ENCODE measurements at regions not wholly inside any gene's neighbourhood (a gene's known extent, or its start where the extent isn't known, plus 50 kb on each side); places are given as distances from the start of the nearest gene placed in this dataset.

DNA sequence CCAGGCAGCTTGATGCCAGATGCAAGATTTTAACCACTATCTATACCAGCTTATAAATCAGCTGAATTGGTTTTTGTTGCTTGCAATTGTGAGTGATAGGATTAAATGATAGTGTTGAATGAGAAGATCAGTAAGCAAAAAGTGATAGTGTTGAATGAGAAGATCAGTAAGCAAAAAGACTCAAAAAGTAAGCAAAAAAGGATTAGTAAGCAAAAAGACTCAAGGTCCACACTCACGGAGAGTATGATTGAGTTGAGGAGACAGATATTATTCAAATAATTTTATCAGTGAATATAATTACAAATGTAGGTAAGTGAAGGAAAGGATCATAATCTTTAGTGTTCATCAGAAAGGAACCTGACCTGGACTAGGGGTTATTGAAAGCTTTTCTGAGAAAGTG, 58.0 kb upstream of the ARRDC3 start:
- no peak for DNase-seq (ENCODE audit: low read depth)
- TF ChIP-seq, protein P1, sequence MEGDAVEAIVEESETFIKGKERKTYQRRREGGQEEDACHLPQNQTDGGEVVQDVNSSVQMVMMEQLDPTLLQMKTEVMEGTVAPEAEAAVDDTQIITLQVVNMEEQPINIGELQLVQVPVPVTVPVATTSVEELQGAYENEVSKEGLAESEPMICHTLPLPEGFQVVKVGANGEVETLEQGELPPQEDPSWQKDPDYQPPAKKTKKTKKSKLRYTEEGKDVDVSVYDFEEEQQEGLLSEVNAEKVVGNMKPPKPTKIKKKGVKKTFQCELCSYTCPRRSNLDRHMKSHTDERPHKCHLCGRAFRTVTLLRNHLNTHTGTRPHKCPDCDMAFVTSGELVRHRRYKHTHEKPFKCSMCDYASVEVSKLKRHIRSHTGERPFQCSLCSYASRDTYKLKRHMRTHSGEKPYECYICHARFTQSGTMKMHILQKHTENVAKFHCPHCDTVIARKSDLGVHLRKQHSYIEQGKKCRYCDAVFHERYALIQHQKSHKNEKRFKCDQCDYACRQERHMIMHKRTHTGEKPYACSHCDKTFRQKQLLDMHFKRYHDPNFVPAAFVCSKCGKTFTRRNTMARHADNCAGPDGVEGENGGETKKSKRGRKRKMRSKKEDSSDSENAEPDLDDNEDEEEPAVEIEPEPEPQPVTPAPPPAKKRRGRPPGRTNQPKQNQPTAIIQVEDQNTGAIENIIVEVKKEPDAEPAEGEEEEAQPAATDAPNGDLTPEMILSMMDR (IDR thresholded peaks at IDR 0.05; ENCODE audit: control insufficient read depth, insufficient read depth, low read depth, low read length, missing control alignments) = no peak
- no peak overlapping the region for H3K4me3 ChIP-seq (ENCODE audit: control insufficient read depth, low read depth, low read length)

DNA sequence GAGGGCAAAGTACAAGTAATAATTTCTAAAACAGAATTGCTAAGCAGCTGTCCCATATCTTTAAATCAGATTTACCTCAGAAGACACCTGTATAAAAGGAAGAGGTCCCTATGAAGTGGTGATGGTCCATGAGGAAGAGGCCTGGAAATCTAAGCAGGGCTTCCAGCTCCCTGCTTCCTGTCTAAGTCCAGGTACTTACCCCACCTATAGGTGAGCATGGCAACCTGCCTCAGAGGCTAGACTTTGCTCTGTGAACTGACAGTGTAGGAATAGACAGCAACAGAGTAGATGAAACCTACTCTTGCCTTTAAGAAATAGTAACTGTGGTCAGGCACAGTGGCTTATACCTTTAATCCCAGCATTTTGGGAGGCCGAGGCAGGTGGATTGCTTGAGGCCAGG, 55.8 kb upstream of the ARRDC3 start:
- no peak overlapping the region for H3K4me3 ChIP-seq (ENCODE audit: control insufficient read depth, low read depth, low read length)
- TF ChIP-seq, protein P1 (IDR thresholded peaks at IDR 0.05; ENCODE audit: control insufficient read depth, insufficient read depth, low read depth, low read length, missing control alignments) = no peak
- no peak for DNase-seq (ENCODE audit: low read depth)

DNA sequence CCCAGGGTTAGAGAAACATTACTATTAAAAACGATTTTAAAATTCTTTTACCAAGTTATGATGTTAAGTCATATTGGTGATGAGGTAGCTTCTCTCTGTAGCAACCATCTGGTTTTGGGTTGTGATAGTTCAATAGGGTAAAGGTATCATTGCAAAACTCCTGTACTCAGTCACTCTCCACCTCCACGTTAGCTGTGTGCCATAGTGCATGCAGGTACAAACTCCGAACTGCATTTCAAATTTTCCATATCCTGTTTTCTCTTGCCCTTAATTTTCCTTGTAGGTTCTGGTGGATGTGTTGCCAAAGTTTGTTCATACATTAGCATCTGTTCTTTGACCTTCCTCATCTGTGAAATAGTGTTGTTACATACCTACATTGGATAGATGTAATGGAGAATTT, 53.1 kb upstream of the ARRDC3 start:
- no peak overlapping the region for H3K4me3 ChIP-seq (ENCODE audit: control insufficient read depth, low read depth, low read length)
- no peak for DNase-seq (ENCODE audit: low read depth)
- TF ChIP-seq, protein P1 (IDR thresholded peaks at IDR 0.05; ENCODE audit: control insufficient read depth, insufficient read depth, low read depth, low read length, missing control alignments) = no peak

DNA sequence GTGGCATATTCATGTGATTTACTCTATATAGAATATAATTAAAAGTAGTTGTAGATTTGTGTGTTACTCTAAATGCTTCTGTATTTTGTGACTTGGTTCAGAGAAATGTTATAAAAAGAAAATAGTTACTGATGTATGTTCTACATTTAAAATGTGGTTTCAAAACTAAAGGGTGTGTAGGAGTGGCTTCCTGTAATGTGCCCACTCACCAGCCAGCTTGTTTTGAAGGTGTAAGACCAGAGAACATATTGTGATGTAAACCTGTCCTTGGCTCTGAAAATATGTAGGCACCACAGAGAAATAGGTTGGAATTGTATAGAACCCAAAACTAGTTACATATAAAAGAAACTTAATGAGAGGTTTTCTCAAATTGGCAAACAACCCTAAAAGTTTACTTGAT, 51.2 kb upstream of the ARRDC3 start:
- no peak for DNase-seq (ENCODE audit: low read depth)
- H3K4me3 ChIP-seq (ENCODE audit: control insufficient read depth, low read depth, low read length) = no peak overlapping the region
- TF ChIP-seq, protein P1 (IDR thresholded peaks at IDR 0.05; ENCODE audit: control insufficient read depth, insufficient read depth, low read depth, low read length, missing control alignments) = no peak

DNA sequence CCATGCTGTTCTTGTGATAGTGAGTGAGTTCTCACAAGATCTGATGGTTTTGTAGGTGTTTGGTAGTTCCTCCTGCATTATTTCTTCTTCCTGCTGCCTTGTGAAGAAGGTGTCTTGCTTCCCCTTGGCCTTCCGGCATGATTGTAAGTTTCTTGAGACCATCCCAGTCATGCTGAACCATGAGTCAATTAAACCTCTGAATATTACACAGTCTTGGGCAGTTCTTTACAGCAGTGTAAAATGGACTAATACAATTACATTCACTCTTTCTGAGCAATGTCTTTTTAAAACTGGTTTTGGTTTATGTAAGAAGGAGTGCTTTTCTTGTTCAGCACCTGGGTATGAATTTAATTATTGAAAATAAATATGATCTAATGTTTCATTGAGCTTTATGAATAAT, 50.7 kb upstream of the ARRDC3 start:
- TF ChIP-seq, protein P1 (IDR thresholded peaks at IDR 0.05; ENCODE audit: control insufficient read depth, insufficient read depth, low read depth, low read length, missing control alignments) = no peak
- no peak overlapping the region for H3K4me3 ChIP-seq (ENCODE audit: control insufficient read depth, low read depth, low read length)
- no peak for DNase-seq (ENCODE audit: low read depth)

All from AG09309 (cell line).